GM18499 (cell line): ENCODE measurements at regions not wholly inside any gene's neighbourhood (a gene's known extent, or its start where the extent isn't known, plus 50 kb on each side); places are given as distances from the start of the nearest gene placed in this dataset.

ENCODE experiments used
- ATAC-seq: cut with Tn5 transposase; IDR thresholded peaks from one replicate; pipeline ENCODE4 v1.9.1; 2021; ENCODE audit warnings: moderate number of reproducible peaks; ENCODE audit not compliant: insufficient read depth, unreplicated experiment

DNA sequence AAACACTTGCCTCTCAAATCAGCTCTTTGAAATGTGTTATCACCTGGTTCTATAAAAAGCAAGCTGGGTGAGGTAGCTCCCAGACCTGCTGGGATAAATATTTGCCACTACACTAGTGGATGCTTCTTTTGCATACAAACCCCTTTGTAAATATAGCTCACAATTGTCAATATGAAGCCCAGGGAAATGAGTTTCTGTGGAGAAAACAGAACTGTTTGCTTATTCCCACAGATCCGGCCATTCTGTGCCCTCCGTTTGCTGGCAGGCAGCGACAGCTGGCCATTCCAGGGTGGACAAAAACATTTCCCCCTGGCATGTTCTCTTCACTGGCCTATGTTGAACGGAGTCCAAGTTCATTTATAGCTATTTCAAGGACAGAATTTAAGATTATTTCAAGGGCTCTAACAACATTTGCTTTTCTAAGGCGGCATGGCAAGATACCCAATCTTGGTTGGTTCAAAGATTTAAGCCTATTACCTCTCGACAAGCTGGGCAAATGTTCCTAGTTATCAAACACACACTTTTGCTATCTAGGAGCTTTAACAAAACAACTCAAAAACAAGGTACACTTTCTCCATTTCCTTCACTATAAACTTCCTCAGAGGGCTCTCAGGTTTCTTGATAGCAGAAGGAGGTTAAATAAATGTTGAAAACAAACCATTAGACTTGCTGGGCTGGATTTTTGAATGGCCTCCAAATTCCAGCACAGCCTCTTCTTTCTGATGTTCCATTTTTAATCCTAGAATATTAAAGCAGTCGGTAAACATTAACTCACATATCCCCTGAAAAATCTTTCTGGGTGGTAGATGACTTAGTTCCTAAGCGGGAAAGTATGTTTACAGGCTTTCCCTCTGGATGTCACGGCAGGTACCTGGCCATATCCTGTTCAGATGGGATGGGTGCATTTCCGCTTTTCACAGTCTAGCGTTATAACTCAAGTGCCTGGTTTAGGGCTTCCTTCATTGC lies 332.3 kb downstream of the PLK2 start:
- ATAC-seq = no peak

DNA sequence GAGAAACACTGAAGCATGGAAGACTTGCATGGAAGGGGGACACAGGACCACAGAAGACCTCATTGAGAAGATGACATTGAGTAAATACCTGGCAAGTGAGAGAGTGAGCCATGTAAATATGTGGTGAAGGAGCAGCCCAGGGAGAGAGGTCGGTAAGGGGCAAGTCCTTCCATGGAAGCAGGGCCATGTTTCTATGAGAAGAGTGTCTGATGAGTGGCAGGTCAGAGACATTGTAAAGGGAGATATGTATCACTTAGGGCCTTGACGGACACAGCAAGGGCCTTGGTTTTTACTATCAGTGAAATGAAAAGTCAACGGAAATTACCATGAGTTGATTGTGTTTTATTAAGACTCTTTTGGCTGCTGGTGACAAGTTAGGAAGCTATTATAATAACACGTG lies 336.4 kb downstream of the PLK2 start:
- no peak for ATAC-seq

DNA sequence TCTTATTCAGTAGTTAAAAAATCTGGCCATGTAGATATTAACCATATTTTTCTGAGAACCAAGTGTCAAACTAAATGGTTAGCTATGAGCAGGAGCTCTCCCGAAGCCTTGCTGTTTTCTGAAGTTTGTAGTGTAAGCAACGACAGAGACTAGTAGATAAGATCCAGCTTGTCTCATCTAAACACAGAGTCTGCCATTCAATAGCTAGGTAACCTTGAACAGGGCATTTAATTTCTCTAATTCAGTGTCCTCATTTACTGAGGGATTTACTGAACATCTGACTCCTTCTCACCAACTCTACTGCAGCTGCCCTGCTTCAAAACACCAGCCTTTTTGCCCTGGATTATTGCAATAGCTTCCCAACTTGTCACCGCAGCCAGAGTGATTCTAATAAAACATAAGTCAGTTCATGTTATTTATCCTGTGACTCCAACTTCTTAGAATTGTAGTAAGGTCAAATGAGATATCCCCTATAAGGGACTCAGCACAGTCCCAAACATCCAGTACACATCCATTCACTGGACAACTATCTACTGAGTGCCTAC lies 337.0 kb downstream of the PLK2 start:
- ATAC-seq = no peak

DNA sequence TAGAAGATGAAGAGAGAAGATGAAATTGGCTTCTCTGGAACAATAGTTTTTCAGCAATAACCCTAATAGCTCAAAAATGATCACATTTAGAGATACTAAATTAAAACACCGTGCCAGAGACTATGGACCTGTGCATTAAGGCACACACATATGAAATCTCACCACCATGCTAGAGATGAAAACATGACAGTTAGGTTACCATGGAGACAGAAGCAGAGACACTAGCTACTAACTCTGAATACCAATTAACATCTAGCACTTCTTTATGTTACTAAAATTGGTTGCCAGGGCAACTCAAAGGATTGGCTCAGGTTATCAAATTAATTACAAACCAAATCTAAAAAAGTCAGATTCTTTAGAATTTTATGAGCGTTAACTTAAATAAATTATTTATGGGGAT lies 337.7 kb downstream of the PLK2 start:
- ATAC-seq = no peak

DNA sequence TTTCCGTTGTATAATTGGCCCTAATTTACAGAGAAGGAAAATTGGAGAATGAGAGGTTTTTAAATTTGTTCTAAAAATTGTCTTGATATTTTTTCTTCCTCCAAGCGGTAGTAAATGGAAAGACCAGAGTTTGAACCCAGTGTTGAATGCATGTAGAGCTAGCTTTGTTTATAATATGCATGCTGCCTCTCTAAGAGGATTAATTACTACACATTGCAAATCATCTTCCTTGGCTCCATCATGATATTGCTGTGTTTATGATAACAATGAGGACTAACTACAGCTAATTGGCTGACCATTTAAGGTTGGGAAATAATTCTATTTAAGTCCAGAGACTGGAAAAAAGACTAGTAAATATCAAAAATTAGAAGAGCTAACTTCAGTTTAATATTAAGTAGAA lies 338.5 kb downstream of the PLK2 start:
- no peak for ATAC-seq

DNA sequence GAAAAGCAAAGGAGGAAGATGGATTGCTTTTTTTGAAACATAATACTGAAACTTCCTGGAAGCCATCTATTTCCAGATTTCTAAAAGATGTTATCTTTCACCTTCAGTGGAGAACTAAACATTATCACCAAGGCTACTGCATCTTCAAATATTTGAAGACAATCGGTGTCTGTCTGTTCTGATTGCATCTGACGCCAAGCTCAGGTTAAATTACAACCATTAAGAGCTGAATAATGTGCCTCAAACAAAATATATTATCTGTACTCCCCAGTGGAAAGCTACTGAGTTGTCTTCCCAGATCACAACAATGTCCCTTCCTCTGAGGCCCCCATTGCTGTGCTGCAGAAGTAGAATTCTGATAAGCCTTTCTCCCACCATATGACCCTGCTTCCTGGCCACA lies 342.3 kb downstream of the PLK2 start:
- ATAC-seq = no peak

DNA sequence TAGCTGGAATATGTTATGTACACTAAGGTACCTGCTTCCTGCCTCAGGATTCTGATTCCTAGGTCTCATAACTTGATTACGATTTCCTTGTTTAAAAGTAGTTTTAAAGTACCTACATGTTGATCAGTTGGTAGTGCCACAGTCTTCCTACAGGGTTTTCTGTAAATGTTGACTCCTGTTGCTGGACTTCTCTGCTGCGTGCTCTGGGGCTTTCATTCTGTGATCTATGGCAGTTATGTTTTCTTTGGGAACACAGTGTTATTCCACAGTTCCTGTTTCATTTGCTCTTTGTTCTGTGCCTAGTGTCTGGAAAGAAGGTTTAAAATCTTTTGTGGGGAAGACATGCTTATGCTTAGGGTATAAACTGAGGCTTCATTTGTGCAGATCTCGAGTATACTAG lies 343.5 kb downstream of the PLK2 start:
- ATAC-seq = no peak

DNA sequence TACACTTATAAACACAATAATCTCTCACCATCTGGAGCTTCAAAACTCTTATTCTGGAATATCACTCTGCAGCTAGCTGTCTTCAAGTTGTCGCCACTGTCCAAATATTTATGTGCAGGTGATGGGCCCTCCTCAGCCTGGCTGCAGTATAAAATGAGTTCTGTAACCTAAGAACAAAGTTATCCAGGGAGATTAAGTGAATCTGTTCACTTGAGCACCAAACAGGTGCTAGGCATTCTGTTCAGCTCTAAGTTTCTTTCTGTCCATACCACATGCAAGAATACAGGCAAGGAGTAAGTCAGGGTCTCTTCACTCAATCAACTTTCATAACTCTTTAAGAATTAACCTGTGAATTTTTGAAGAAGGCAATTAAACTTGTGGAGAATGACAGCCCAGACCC lies 344.1 kb downstream of the PLK2 start:
- no peak for ATAC-seq

DNA sequence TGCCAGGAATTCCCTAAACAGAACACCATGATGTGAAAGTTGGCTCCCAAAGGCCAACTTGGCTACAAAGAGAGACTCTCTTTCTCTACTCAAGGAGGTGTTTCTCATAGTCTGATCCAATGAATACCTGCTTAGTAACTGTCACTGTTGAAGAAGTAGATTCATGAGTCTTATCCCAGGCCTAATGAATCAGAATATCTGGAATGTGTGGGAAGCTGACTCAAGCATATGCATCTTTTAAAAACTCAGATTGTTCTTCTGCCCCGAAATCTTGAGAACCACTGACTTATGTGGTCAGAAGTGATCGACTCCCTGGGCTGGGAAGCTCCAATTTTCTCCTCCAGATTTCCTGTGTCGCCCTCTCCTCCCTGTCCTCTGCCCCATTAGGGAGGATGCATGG lies 345.6 kb downstream of the PLK2 start:
- no peak for ATAC-seq

DNA sequence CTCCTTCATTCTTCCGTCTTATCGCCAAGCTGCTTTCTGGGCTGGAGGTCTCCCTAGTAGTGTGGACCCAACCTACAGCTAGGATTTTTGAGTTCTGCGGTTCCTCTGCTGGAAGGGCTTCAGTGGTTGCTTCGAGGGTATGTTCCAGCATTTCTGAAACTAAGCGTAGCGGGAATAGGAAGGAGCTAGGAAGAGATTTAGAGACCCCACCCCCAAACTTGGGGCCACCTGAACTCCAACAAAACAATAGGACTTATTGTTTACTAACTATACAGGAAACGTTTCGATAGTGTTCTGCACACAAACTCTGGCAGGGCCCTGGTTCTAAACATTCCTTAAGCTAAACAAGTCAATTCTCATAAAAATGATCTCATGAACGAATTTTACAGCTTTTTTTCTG lies 346.7 kb downstream of the PLK2 start:
- ATAC-seq = no peak

DNA sequence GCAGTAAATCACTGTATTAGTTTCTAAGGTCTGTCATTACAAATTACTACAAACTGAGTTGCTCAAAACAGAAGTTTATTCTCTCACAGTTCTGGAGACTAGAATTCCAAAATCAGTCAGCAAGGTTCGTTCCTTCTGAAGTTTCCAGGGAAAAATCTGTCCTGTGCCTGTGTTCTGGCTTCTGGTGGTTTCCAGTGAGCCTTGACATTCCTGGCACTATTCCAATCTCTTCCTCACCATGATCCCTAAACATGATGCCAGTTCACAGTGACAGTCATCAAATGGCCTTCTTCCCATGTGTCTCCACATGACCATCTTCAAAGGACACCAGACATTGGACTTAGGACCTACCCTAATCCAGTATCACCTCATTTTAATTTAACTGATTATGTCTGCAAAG lies 351.4 kb downstream of the PLK2 start:
- no peak for ATAC-seq

DNA sequence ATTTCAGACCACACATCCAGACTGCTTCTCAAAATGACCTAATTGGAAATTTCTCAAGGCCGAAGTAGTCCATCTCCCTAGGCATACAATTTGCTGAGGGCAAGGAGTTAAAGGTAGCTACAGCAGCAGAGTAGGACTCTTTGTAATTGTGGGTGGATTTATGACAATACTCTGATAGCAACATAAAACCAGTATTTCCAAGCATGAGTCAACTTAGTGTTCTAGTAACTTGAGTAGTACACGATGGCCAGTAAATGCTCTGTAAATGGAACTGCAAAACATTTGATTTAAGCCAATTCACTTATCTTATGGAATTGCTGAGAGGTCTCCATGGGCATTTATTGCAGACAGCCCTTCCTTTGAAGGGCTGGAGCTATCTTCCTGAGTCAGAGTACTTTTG lies 352.2 kb downstream of the PLK2 start:
- no peak for ATAC-seq

DNA sequence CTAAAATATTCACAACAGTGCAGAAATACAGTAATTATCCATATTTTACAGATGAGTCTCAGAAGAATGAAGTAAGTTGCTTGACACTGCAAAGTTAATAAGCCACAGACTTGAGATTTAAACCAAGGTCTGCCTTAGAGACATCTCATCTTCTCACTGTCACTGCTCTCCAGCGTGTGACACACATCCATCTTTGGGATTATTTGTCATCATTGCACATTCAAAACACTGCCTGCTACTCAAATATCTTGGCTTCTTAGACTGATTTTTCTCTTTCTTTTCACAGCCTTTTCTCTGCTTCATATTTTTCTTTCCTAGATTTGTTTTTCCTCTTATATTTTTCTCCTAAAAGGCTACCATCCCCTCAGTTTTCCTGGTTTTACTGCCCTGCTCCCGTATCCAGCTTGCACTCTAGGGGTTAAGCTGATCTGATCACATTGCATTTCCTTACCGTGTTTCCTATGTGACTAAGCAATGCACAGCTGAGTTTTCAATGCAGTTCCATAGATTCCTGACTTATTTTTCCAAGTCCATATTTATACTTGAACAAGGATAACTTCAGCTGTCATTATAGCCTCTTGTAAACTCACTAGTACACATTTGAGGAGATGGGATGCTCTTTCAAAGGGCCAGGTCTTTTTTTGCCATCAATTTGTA lies 353.0 kb downstream of the PLK2 start:
- no peak for ATAC-seq

DNA sequence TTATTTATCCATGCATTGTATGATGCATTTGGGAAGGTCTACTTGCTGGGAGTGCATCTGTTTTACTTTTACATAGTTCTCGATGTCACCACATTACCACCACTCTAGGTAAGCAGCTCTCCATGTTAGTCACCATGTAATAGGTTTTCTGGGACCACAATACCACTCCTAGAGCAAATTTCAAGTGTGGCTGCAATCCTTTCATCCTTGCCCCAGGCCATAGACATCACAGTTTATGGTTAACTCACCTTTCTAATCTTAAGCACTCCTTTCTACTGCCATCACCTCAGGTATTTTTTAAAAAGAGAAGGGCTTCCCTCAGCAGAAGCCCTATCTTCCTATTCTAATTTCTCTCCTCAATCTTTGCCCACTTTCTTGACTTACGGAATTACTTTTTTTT lies 354.1 kb downstream of the PLK2 start:
- ATAC-seq = no peak

DNA sequence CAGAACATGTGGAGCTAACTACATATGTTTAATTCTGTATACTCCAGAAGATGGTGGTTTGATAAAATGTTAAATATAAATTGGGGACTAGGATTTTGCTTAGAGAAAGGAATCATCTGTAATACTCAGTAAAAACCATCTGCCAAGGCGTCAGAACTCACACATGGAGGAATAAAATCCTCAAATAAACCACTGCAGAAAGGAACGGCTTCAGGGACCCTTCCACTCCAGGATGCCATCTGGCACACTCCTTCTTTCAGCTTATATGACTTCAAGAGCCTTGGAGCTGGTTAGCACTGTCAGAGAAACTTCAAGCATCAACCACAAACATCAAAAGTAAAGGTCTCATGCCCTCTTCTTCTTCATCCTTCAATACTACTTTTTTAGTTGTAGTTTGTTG lies 360.6 kb downstream of the PLK2 start:
- ATAC-seq = no peak

DNA sequence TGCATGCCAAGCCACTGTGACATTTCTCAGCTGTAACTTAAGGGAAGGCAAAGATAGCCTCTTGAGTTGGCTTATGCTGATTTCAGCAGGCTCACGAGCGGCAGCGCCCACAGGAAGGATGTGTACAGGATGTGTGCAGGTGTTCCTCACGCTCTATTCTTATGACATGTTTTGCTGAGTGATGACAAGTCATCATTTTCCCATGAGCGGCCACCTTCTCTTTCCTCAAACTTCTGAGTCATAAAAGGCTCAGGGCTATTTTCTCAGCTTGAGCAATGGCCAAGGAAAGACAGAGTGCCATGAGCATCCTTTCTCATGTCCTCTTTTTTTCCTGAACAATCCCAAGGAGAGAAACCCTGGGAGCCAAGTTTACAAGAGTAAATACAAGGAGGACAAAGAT lies 365.9 kb downstream of the PLK2 start:
- ATAC-seq = no peak

DNA sequence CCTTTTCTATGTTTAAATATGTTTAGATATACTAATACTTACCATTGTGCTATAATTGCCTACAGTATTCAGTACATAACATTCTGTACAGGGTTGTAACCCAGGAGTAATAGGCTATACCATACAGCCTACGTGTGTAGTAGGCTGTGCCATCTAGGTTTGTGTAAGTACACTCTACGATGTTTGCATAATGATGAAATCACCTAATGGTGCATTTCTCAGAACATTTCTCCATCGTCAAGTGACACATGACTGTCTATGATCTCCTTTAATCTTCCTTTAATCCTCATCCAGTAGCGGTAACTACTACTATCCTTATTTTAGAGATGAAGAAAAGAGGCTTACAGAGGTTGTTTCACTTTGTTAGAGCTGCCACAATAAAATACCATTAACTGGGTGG lies 369.2 kb downstream of the PLK2 start:
- ATAC-seq = no peak

DNA sequence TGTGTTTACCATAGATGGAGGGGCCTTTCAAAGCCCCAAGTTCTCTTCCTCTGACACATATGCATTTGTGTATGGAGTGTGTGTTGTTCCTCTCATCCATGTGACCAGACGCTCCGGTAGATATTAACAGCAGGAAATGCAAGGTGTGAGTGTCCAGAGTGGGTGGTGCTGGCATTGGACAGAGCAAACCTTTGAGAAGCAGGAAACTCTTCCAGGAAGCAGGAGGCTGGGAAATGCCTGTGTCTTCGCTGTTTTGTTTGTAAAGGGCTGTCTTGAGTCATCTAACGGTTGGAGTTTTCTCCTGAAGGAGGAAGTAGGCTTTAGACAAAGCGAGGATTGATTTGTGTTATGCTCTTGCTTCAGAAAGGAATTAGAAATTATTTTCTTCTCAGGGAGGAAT lies 370.9 kb downstream of the PLK2 start:
- no peak for ATAC-seq

DNA sequence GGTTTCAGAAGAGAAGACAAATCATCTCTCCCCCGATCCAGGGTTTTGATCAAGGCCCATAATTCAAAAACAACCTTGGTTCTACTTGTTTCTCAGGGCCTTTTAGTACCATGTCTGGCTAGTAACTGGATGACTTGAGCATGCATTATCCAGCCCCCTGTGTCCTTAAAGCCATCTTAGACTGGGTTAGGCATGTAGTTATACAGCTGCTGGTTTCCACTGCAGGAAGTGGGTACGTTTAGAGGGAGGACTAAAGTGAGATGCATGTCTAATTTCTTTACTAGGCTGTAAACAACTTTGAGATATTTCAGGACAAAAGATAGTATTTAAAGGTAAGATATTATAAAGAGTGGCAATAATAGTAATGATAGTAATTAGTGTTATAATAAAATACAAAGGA lies 372.0 kb downstream of the PLK2 start:
- no peak for ATAC-seq

DNA sequence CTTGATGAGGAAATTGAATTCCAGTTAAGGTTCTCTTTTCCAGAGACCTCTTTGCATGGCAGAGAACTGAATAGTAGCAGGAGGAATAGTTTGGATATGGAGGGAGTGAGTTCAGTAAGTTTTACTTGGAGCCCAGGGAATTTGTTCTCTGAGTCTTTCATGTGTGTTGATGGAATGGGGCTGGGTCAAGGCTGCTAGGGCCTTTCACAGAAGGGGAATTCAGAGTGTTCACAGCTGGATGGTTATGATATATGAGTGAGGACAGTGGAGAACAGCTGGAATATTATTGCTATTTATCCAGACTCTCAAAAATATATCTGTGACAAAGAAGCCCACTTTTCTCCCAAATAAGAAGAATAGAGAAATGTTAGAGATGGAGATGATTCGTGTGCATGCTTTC lies 372.8 kb downstream of the PLK2 start:
- ATAC-seq = no peak

DNA sequence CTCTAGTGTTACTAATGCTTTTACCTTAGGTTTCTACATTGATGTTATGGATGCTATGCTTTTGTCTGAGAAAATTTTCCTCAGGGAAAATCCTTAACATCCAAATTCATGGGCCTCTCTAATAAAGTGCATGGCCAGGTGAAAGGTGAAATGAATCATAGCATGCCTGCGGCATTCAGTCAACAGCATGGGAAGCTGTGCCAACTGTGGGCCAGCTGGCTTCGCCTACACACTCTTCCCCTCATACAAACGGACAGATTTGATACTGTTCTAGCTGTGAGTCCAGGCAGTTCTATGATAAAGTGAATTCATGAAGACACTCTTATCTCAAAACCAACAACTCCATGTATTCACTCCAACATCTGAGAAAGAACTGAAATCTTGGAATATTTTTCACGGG lies 374.1 kb downstream of the PLK2 start:
- ATAC-seq = no peak

DNA sequence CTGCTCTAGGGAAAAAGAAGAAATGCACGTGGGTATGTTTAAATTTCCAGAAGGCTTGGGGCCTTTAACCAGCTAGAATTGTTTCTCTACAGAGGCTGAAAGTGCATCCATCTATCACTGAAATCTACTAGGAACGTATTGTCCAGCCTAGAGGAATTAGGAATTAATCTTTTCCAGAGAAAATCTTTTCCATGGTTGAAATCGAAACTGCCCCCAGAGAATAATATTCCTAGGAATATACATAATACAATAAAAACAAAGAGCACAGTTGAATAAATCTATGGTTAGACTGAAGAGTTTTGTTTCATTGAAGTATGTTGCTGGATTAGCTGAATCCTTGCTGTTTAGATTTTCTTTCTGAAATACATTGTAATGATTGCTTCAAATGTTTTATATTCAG lies 378.5 kb downstream of the PLK2 start:
- ATAC-seq = no peak
